ENCODE measurements at regions not wholly inside any gene's neighbourhood (a gene's known extent, or its start where the extent isn't known, plus 50 kb on each side); places are given as distances from the start of the nearest gene placed in this dataset.

DNA sequence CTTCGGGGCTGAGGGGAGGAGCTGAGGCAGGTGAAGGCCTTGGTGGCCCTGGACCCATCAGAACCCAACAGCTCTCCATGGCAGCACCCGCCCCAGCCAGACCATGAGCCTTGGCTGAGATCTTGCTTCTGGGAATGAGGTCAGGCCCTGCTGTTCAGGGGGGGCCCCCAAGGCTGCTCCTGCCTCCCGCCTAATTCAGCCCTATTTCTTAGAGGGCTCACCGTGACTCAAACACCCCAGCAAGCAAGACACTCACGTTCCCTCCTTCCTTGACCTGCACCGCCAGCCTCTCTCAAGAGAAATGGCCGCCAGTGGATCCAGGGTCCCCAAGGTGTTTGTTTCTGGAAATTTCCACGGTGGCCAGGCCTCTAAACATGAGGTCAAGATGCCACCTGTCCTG lies 61.4 kb upstream of the PPP1R26 start:
- no peak for DNase-seq (ENCODE audit: low spot score)

DNA sequence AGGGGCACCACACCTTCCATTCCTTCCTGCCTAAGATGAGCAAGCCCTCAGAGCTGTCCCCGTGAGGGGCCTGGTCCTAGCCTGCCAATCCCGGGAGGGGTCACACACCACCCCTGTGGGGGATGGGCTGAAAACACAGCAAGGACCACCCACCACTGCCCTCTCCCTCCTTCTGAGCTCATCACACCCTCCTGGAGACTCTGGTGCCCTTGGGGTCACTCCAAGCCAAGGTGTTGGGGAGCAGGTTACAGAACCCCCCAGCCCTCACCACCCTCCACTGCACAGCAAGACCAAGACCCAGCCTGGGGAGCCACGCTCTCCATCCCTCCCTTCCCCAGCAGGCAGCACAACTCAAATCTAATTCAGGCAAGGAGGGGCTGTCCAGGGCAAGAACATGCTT lies 60.5 kb upstream of the PPP1R26 start:
- no peak for DNase-seq (ENCODE audit: low spot score)

DNA sequence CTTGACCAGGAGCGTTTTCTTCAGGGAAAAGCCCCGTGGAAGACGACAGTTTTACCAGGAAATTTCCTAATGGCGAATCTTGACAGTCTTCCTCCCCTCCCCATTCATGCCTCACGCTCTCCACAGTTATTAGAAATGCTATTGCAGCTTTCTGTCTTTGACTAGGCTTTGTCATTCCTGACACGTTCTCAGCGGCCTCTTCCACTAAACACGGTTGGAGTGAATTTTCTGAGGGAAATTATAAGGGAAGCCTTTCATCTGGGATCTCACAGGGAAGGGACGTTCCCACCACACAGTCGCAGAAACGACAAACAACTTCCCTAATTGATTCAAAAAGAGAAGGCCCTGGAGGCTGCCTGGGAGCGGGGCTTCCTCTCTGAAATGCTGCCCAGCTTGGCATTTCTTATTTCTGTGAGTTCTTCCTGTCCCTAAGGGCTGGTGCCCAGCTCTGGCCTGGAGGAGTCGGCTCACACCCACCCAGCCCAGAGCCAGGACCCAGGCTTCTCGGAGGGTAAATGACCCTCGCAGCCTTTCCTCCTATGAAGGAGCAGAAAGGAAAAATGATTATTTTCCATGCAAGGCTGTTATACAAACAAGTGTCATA lies 57.1 kb upstream of the PPP1R26 start:
- no peak for DNase-seq (ENCODE audit: low spot score)

DNA sequence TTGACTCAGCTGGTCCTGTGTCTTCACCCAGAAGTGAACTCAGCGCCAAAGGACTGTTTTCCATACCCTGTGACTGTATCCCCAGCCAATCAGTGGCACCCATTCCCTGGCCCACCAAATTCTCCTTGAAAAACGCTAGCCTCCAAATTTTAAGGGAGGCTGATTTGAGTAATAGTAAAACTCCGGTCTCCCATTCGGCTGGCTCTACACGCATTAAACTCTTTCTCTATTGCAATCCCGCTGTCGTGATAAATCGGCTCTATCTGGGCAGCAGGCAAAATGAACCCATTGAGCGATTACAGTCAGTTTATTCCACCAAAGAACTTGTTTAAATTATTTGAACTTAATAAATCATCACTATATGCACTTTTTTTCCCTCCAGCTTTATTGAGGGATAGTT lies 55.9 kb upstream of the PPP1R26 start:
- DNase-seq (ENCODE audit: low spot score), result no peak

All from mesenteric fat pad (tissue), 1 donor.